ENCODE measurements at regions not wholly inside any gene's neighbourhood (a gene's known extent, or its start where the extent isn't known, plus 50 kb on each side); places are given as distances from the start of the nearest gene placed in this dataset.

- DNase-seq (ENCODE audit: low read depth), result no peak
These were observed 295.4 kb upstream of the FAM241A start for GRCh38 chr4:111849746-111850284.

- DNase-seq (ENCODE audit: low read depth), result peak; percentile 24
These were observed 290.7 kb upstream of the FAM241A start for GRCh38 chr4:111854494-111855087.

- no peak for DNase-seq (ENCODE audit: low read depth)
These were observed 289.9 kb upstream of the FAM241A start for GRCh38 chr4:111855308-111855707.

- DNase-seq (ENCODE audit: low read depth), result no peak
These were observed 281.2 kb upstream of the FAM241A start for GRCh38 chr4:111864066-111864465.

- DNase-seq (ENCODE audit: low read depth), result no peak
These were observed 275.9 kb upstream of the FAM241A start for GRCh38 chr4:111869339-111869738.

GRCh38 chr4:111871802-111872201 lies 273.5 kb upstream of the FAM241A start:
- DNase-seq (ENCODE audit: low read depth), result no peak

GRCh38 chr4:111873801-111874200 lies 271.5 kb upstream of the FAM241A start:
- DNase-seq (ENCODE audit: low read depth), result no peak

GRCh38 chr4:111879539-111879938 lies 265.7 kb upstream of the FAM241A start:
- no peak for DNase-seq (ENCODE audit: low read depth)

- no peak for DNase-seq (ENCODE audit: low read depth)
These were observed 265.1 kb upstream of the FAM241A start for GRCh38 chr4:111880116-111880515.

GRCh38 chr4:111883557-111883999 lies 261.7 kb upstream of the FAM241A start:
- DNase-seq (ENCODE audit: low read depth), result no peak

GRCh38 chr4:111890412-111890811 lies 254.8 kb upstream of the FAM241A start:
- no peak for DNase-seq (ENCODE audit: low read depth)

GRCh38 chr4:111905511-111905910 lies 239.7 kb upstream of the FAM241A start:
- DNase-seq (ENCODE audit: low read depth), result no peak

- no peak for DNase-seq (ENCODE audit: low read depth)
These were observed 225.6 kb upstream of the FAM241A start for GRCh38 chr4:111919639-111920038.

- DNase-seq (ENCODE audit: low read depth), result no peak
These were observed 223.5 kb upstream of the FAM241A start for GRCh38 chr4:111921714-111922113.

GRCh38 chr4:111923786-111924185 lies 221.5 kb upstream of the FAM241A start:
- peak; percentile 41 for DNase-seq (ENCODE audit: low read depth)

GRCh38 chr4:111924696-111925095 lies 220.6 kb upstream of the FAM241A start:
- no peak for DNase-seq (ENCODE audit: low read depth)

- no peak for DNase-seq (ENCODE audit: low read depth)
These were observed 214.6 kb upstream of the FAM241A start for GRCh38 chr4:111930659-111931058.

GRCh38 chr4:111933703-111934102 lies 211.6 kb upstream of the FAM241A start:
- DNase-seq (ENCODE audit: low read depth), result no peak

GRCh38 chr4:111934314-111934713 lies 210.9 kb upstream of the FAM241A start:
- DNase-seq (ENCODE audit: low read depth), result no peak

GRCh38 chr4:111937368-111937767 lies 207.9 kb upstream of the FAM241A start:
- peak; percentile 33 for DNase-seq (ENCODE audit: low read depth)

GRCh38 chr4:111941957-111942356 lies 203.3 kb upstream of the FAM241A start:
- no peak for DNase-seq (ENCODE audit: low read depth)

- peak; percentile 66 for DNase-seq (ENCODE audit: low read depth)
These were observed 201.5 kb upstream of the FAM241A start for GRCh38 chr4:111943796-111944203.

GRCh38 chr4:111945014-111945413 lies 200.2 kb upstream of the FAM241A start:
- no peak for DNase-seq (ENCODE audit: low read depth)

- no peak for DNase-seq (ENCODE audit: low read depth)
These were observed 198.5 kb upstream of the FAM241A start for GRCh38 chr4:111946800-111947199.

Data from RPMI7951 (cell line).